SK-N-SH (cell line): ENCODE measurements at regions not wholly inside any gene's neighbourhood (a gene's known extent, or its start where the extent isn't known, plus 50 kb on each side); places are given as distances from the start of the nearest gene placed in this dataset.

Source experiments
- CHD2 ChIP-seq: fragments of 150-350 bp; IDR thresholded peaks from 2 replicates; pipeline ENCODE4 v1.6.1; 2018; ENCODE audit warnings: low read length; ENCODE audit not compliant: partially characterized antibody
- MXI1 ChIP-seq: IDR thresholded peaks from 2 replicates; pipeline ENCODE4 v1.6.1; 2012; ENCODE audit warnings: mild to moderate bottlenecking, low read depth, low read length, improper control_type of control experiment
- TAF1 ChIP-seq: IDR thresholded peaks from 2 replicates; pipeline ENCODE4 v1.6.1; 2012; ENCODE audit warnings: low read depth, mild to moderate bottlenecking, low read length, moderate library complexity, borderline replicate concordance
- YY1 ChIP-seq: IDR thresholded peaks from 2 replicates; pipeline ENCODE4 v1.4.0; 2012; ENCODE audit warnings: low read depth, mild to moderate bottlenecking

GRCh38 chr3:151558661-151559060, 97.8 kb upstream of the IGSF10 start:
- TF ChIP-seq CHD2 (no peak), TAF1 (no peak), MXI1 (no peak), YY1 (no peak)
